IgD-negative memory B cell (primary cell): ENCODE measurements at regions not wholly inside any gene's neighbourhood (a gene's known extent, or its start where the extent isn't known, plus 50 kb on each side); places are given as distances from the start of the nearest gene placed in this dataset.
A peak's percentile ranks its signal among the peaks of the same experiment; 100 is the strongest.
"Not testable (repeated sequence)": the region's sequence is repeated elsewhere in the genome, so short reads cannot be mapped to it uniquely, and the experiment has no call there.

Experiments used
- H3K27ac Mint-ChIP-seq, 3 donors: one replicate each; pipeline ENCODE4 v1.8.0; 2020 to 2022; ENCODE audit warnings: mild to moderate bottlenecking in 3 of 3, mixed read lengths in 3 of 3, moderate library complexity in 1 of 3
- H3K27me3 Mint-ChIP-seq: one replicate; pipeline ENCODE4 v1.8.0; 2021; ENCODE audit warnings: mixed read lengths
- H3K36me3 Mint-ChIP-seq: one replicate; pipeline ENCODE4 v1.8.0; 2020; ENCODE audit warnings: mild to moderate bottlenecking, mixed read lengths
- H3K4me1 Mint-ChIP-seq, 3 donors: one replicate each; pipeline ENCODE4 v1.8.0; 2020 to 2022; ENCODE audit warnings: mixed read lengths in 3 of 3, mild to moderate bottlenecking in 1 of 3
- H3K4me3 Mint-ChIP-seq, 4 donors: one replicate each; pipeline ENCODE4 v1.8.0; 2020 to 2022; ENCODE audit warnings: mild to moderate bottlenecking in 4 of 4, mixed read lengths in 4 of 4, moderate library complexity in 3 of 4
- H3K9me3 Mint-ChIP-seq, 3 donors: one replicate each; pipeline ENCODE4 v1.8.0; 2020 to 2021; ENCODE audit warnings: mixed read lengths in 3 of 3, mild to moderate bottlenecking in 1 of 3

- H3K27me3 Mint-ChIP-seq = no peaks in the 10 kb centered on the region
Measured at GRCh38 chr10:21421794-21422193, 103.7 kb downstream of the SKIDA1 start.

DNA sequence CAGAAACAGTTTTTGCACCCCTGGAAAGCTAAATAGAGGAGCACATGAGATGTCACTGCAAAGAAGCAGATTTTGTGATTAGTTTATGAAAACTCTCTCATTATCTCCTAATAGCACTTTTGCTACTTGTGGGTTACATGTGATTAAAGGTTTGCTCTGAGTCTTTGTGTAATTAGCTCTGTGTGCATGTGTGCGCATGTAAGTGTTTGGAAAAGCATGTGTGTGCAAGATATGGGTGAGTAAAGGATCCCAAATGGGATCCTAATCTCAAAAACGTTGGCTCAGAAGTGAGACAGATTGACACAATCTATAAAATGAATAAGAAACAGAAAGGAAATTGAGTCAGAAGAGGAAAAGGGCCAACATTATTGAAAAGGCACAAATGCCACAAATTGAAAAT, 104.5 kb downstream of the SKIDA1 start:
- H3K27ac Mint-ChIP-seq = no peak overlapping the region

More at GRCh38 chr10:21421794-21422193, 103.7 kb downstream of the SKIDA1 start:
- Mint-ChIP-seq H3K4me3 (no peak overlapping the region), H3K27ac (no peak overlapping the region), H3K4me1 (peaks cover 0 to 1% (median 0%) of the 10 kb centered on the region in 3 donors), H3K36me3 (no peaks in the 10 kb centered on the region), H3K9me3 (peaks cover 0 to 4% (median 0%) of the 10 kb centered on the region in 3 donors)

GRCh38 chr10:21418981-21419576, 106.4 kb downstream of the SKIDA1 start:
- not testable (repeated sequence) for H3K27ac Mint-ChIP-seq, H3K27me3 Mint-ChIP-seq, H3K36me3 Mint-ChIP-seq, H3K4me3 Mint-ChIP-seq, H3K9me3 Mint-ChIP-seq, H3K4me1 Mint-ChIP-seq

More for the DNA sequence above, 104.5 kb downstream of the SKIDA1 start:
- H3K36me3 Mint-ChIP-seq = no peaks in the 10 kb centered on the region
- no peaks in the 10 kb centered on the region for H3K27me3 Mint-ChIP-seq
- peaks cover 0 to 1% (median 0%) of the 10 kb centered on the region in 3 donors for H3K4me1 Mint-ChIP-seq
- no peak overlapping the region for H3K4me3 Mint-ChIP-seq
- H3K9me3 Mint-ChIP-seq = no peaks in the 10 kb centered on the region

- no peaks in the 10 kb centered on the region for H3K36me3 Mint-ChIP-seq
- H3K9me3 Mint-ChIP-seq = no peaks in the 10 kb centered on the region
- H3K4me3 Mint-ChIP-seq = no peak overlapping the region
- no peak overlapping the region for H3K27ac Mint-ChIP-seq
- no peaks in the 10 kb centered on the region for H3K27me3 Mint-ChIP-seq
- H3K4me1 Mint-ChIP-seq = no peaks in the 10 kb centered on the region
Measured at GRCh38 chr10:21417172-21417712, 108.2 kb downstream of the SKIDA1 start.

GRCh38 chr10:21413680-21414079, 111.8 kb downstream of the SKIDA1 start:
- no peak overlapping the region for H3K4me3 Mint-ChIP-seq
- H3K27me3 Mint-ChIP-seq = peaks cover 1% of the 10 kb centered on the region

DNA sequence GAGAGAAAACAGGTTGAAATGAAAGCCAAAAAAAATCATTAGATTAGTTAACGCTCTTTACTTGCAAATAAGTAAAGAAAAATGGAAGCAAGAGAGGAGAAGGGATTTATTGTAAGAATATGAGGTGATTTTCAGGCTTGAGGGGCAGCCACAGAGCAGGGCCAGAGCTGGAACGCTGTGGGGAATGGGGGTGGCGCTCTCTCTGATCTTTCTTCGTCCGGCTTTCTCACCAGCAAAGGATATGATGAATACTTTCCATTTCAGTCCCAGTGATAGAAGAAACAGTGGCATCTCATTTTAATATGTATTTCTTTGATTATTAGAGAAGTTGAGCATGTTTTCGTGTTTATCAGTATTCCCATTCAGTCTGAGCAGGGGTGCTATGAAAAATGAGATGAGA, 112.2 kb downstream of the SKIDA1 start:
- Mint-ChIP-seq H3K4me1 (no peaks in the 10 kb centered on the region), H3K4me3 (no peak overlapping the region), H3K27ac (no peak overlapping the region), H3K9me3 (no peaks in the 10 kb centered on the region), H3K36me3 (no peaks in the 10 kb centered on the region), H3K27me3 (peaks cover 1% of the 10 kb centered on the region)

More at GRCh38 chr10:21413680-21414079, 111.8 kb downstream of the SKIDA1 start:
- Mint-ChIP-seq H3K9me3 (no peaks in the 10 kb centered on the region), H3K4me1 (no peaks in the 10 kb centered on the region), H3K36me3 (no peaks in the 10 kb centered on the region), H3K27ac (no peak overlapping the region)

DNA sequence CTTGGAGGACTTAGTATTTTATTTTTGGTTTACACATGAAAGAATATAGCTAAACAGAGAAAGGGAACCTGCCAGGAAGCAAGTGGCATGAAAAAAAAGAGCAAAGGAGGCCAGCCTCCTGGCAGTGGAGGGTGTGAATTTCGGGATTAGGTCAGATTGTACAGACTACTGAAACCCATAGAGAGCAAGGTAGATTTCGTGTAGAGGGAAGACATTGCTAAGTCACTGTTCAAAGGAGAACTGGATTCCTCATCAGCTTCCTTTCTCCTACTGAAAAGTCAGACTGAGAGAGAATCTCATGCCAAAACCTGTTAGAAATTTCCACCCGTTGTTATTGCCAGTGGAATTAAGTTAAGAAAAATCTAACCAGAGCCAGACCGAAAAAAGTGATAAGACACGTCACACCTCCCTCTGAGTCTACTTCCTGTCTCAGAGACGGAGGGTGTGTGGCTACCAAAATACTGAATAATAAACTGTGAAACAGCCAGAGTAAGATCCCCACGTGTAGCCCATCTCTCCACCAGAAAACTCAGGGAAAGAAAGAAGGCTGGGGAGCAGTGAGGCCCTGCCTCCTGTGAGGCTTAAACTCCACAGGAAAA, 118.8 kb downstream of the SKIDA1 start:
- H3K4me1 Mint-ChIP-seq = peaks cover 0 to 3% (median 1%) of the 10 kb centered on the region in 3 donors
- peak overlapping the region in 1 of 4 donors; percentile 63 for H3K4me3 Mint-ChIP-seq
- peaks cover 0 to 2% (median 0%) of the 10 kb centered on the region in 3 donors for H3K9me3 Mint-ChIP-seq
- H3K27ac Mint-ChIP-seq = peak overlapping the region in 1 of 3 donors; percentile 28
- H3K27me3 Mint-ChIP-seq = peaks cover 1% of the 10 kb centered on the region
- no peaks in the 10 kb centered on the region for H3K36me3 Mint-ChIP-seq

DNA sequence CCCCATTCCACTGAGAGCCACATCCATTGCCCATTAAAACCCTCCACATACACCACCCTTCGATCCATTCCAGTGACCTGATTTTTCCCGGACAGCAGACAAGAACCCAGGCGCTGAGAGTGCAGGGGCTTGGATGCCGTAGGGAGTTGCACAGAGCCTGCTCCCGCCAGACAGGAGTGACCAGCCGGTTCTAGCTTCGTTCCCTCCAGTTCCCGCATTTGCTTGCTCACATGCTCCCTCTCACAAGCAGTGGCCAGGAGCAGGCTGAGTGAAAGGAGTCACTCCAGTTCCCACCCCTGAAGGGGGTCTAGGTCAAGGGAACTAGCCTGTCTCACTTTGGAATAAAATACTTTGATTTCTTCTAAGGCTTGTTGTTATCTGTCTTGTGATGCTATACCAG, 119.5 kb downstream of the SKIDA1 start:
- Mint-ChIP-seq H3K36me3 (no peaks in the 10 kb centered on the region), H3K4me3 (no peak overlapping the region), H3K27me3 (peaks cover 1% of the 10 kb centered on the region), H3K4me1 (peaks cover 0 to 3% (median 1%) of the 10 kb centered on the region in 3 donors), H3K27ac (no peak overlapping the region), H3K9me3 (peaks cover 0 to 2% (median 0%) of the 10 kb centered on the region in 3 donors)

DNA sequence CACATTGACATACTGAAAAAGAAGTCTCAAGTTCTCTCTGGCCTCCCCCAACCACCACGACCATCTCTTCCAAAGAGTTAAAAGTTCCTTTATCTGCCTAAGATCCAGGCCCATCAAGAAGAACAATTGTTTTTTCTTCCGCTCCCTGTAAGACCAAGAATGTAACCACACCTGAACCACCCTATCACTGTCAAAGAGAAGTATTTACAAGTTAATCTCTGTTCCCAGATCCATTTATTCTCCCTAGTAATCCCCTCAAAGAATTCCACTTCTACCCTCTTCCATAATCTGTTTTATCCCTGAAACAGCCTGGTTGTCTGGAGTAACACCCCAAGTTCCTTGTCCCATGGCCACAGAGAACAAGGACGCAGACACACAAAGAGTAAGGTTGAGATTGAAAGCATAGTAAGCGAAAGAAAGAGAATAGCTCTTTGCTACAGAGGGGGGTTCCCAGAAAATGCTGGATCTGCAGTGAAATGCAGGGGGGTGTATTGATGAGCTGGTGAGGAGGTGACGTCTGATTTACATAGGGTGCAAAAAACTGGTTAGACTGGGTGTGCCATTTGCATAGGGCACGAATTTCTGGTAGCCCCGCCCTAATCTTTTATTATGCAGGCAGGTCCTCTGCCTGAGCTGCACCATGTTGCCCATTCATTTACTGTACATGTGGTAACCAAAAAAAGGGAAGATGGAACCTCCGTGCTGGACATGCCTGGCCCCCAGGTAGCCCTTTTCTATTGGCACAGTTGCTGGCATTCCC, 122.0 kb downstream of the SKIDA1 start:
- no peak overlapping the region for H3K4me3 Mint-ChIP-seq
- H3K27me3 Mint-ChIP-seq = no peaks in the 10 kb centered on the region
- no peaks in the 10 kb centered on the region for H3K36me3 Mint-ChIP-seq
- peaks cover 0 to 3% (median 1%) of the 10 kb centered on the region in 3 donors for H3K4me1 Mint-ChIP-seq
- peaks cover 0 to 2% (median 0%) of the 10 kb centered on the region in 3 donors for H3K9me3 Mint-ChIP-seq
- peak overlapping the region in 1 of 3 donors; percentile 42 for H3K27ac Mint-ChIP-seq

- Mint-ChIP-seq H3K4me1 (peaks cover 0 to 3% (median 1%) of the 10 kb centered on the region in 3 donors), H3K27ac (no peak overlapping the region), H3K36me3 (no peaks in the 10 kb centered on the region), H3K4me3 (no peak overlapping the region), H3K9me3 (peaks cover 0 to 2% (median 0%) of the 10 kb centered on the region in 3 donors), H3K27me3 (no peaks in the 10 kb centered on the region)
Measured at GRCh38 chr10:21402606-21403083, 122.8 kb downstream of the SKIDA1 start.

GRCh38 chr10:21401196-21401595, 124.3 kb downstream of the SKIDA1 start:
- no peak overlapping the region for H3K4me3 Mint-ChIP-seq
- H3K4me1 Mint-ChIP-seq = peaks cover 0 to under 1% (median 0%) of the 10 kb centered on the region in 3 donors
- H3K9me3 Mint-ChIP-seq = peaks cover 0 to 2% (median 0%) of the 10 kb centered on the region in 3 donors
- H3K27me3 Mint-ChIP-seq = no peaks in the 10 kb centered on the region
- H3K27ac Mint-ChIP-seq = no peak overlapping the region
- no peaks in the 10 kb centered on the region for H3K36me3 Mint-ChIP-seq

DNA sequence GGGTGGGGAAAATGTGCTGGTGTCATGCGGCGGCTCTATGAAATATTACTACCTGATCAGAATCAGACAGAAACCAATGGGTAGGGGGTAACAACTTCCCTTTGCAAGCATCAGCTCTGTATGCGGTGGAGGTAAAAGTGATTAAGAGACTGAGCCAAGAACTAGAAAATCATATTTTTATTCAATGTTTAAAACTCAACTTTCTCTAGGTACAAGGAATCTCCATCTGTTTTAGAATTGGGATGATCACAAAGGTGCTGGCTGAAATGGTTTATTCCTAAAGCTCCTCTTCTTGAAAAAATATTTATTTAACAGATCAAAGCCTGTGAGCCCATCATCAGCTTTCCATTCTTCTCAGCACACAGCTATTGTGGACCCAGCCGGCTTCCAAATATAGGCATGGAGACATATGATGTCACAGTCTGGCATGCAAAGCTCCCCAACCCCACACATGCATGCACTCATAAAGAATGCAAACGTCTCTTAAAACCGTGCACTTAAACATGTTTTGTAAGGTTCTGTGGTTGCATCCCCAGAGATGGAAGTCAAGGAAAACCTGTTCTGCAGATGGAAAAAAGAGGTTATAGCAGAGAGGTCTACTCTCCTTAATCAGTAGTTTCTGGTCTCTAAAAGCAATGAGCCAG, 126.0 kb downstream of the SKIDA1 start:
- no peak overlapping the region for H3K27ac Mint-ChIP-seq
- no peak overlapping the region for H3K4me3 Mint-ChIP-seq
- H3K9me3 Mint-ChIP-seq = peaks cover 2 to 4% (median 2%) of the 10 kb centered on the region in 3 donors
- H3K27me3 Mint-ChIP-seq = no peaks in the 10 kb centered on the region
- no peaks in the 10 kb centered on the region for H3K4me1 Mint-ChIP-seq
- no peaks in the 10 kb centered on the region for H3K36me3 Mint-ChIP-seq

GRCh38 chr10:21398563-21399231, 126.8 kb downstream of the SKIDA1 start:
- H3K9me3 Mint-ChIP-seq = peaks cover 0 to 4% (median 2%) of the 10 kb centered on the region in 3 donors
- H3K27ac Mint-ChIP-seq = no peak overlapping the region

DNA sequence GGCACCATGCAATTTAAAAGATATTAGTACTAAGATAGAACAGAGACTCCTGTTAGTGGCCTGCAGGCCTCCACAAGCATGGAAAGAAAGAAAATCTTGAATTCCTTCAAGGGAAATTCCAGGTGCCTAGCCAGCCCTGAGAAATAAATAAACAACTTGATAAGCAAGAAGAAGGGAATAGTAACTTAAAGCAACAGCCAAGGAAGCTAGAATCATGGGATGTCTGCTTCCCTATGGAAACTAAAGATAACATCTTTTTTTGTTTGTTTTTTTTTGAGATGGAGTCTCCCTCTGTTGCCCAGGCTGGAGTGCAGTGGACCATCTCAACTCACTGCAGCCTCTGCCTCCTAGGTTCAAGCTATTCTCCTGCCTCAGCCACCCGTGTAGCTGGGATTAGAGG, 128.6 kb downstream of the SKIDA1 start:
- no peak overlapping the region for H3K4me3 Mint-ChIP-seq
- no peaks in the 10 kb centered on the region for H3K36me3 Mint-ChIP-seq
- H3K27ac Mint-ChIP-seq = no peak overlapping the region
- H3K4me1 Mint-ChIP-seq = no peaks in the 10 kb centered on the region
- H3K9me3 Mint-ChIP-seq = peaks cover 0 to 4% (median 2%) of the 10 kb centered on the region in 3 donors
- no peaks in the 10 kb centered on the region for H3K27me3 Mint-ChIP-seq

More at GRCh38 chr10:21398563-21399231, 126.8 kb downstream of the SKIDA1 start:
- Mint-ChIP-seq H3K4me1 (no peaks in the 10 kb centered on the region), H3K36me3 (no peaks in the 10 kb centered on the region), H3K4me3 (no peak overlapping the region), H3K27me3 (no peaks in the 10 kb centered on the region)
